GM12873 (cell line): ENCODE measurements at regions not wholly inside any gene's neighbourhood (a gene's known extent, or its start where the extent isn't known, plus 50 kb on each side); places are given as distances from the start of the nearest gene placed in this dataset.

Experiments used
- CTCF ChIP-seq: IDR thresholded peaks from 2 replicates; pipeline ENCODE4 v1.5.1; 2012; ENCODE audit warnings: low read depth, mild to moderate bottlenecking, moderate library complexity, low read length, control low read depth; ENCODE audit not compliant: insufficient read depth; ENCODE audit errors: missing control alignments

- TF ChIP-seq CTCF: no peak
Measured at GRCh38 chr5:89407054-89407453, 524.1 kb upstream of the MEF2C start.

GRCh38 chr5:89401659-89402058 lies 518.7 kb upstream of the MEF2C start:
- TF ChIP-seq CTCF: no peak

- no peak for TF ChIP-seq CTCF
Measured at GRCh38 chr5:89401012-89401411, 518.0 kb upstream of the MEF2C start.

- no peak for TF ChIP-seq CTCF
Measured at GRCh38 chr5:89399548-89399947, 516.6 kb upstream of the MEF2C start.

- TF ChIP-seq CTCF: no peak
Measured at GRCh38 chr5:89397096-89397495, 514.1 kb upstream of the MEF2C start.

GRCh38 chr5:89396278-89396954 lies 513.4 kb upstream of the MEF2C start:
- TF ChIP-seq CTCF: no peak

- TF ChIP-seq CTCF: no peak
Measured at GRCh38 chr5:89395111-89395510, 512.1 kb upstream of the MEF2C start.

- no peak for TF ChIP-seq CTCF
Measured at GRCh38 chr5:89388872-89389271, 505.9 kb upstream of the MEF2C start.
